ENCODE measurements at regions not wholly inside any gene's neighbourhood (a gene's known extent, or its start where the extent isn't known, plus 50 kb on each side); places are given as distances from the start of the nearest gene placed in this dataset.

GRCh38 chr12:9276990-9277389 lies 68.8 kb upstream of the PZP start:
- no peaks in the 10 kb centered on the region for H3K9me3 ChIP-seq (ENCODE audit: insufficient read depth, low read length)
- no peak overlapping the region for H3K4me2 ChIP-seq (ENCODE audit: low read length)
- H3K27ac ChIP-seq (ENCODE audit: low read length): no peak overlapping the region

GRCh38 chr12:9273276-9273675 lies 65.1 kb upstream of the PZP start:
- H4K20me1 ChIP-seq (ENCODE audit: insufficient read depth, low read length): no peaks in the 10 kb centered on the region
- H3K4me1 ChIP-seq (ENCODE audit: low read length): peaks cover 14% of the 10 kb centered on the region; the same call in 1 of the 2 replicates
- H3K27ac ChIP-seq (ENCODE audit: low read length): no peak overlapping the region
- H3K4me2 ChIP-seq (ENCODE audit: low read length): no peak overlapping the region
- no peaks in the 10 kb centered on the region for H3K27me3 ChIP-seq (ENCODE audit: low read depth, low read length)
- H3K9me3 ChIP-seq (ENCODE audit: insufficient read depth, low read length): no peaks in the 10 kb centered on the region
- no peaks in the 10 kb centered on the region for H3K36me3 ChIP-seq (replicated peaks; ENCODE audit: low read depth, low read length)
- no peak for TF ChIP-seq EZH2phosphoT487 (IDR thresholded peaks at IDR 0.05; ENCODE audit: low read depth)
- no peak for TF ChIP-seq CTCF (IDR thresholded peaks at IDR 0.05; ENCODE audit: low read depth, low read length)
- H3K9ac ChIP-seq (ENCODE audit: low read length): no peak overlapping the region
- H2AFZ ChIP-seq (ENCODE audit: low read depth, low read length): no peak overlapping the region
- H3K4me3 ChIP-seq (ENCODE audit: low read length): no peak overlapping the region
- H3K79me2 ChIP-seq (ENCODE audit: low read length): no peaks in the 10 kb centered on the region

More at GRCh38 chr12:9276990-9277389, 68.8 kb upstream of the PZP start:
- Histone ChIP-seq H3K4me3 (ENCODE audit: low read length) (no peak overlapping the region), H3K9ac (ENCODE audit: low read length) (no peak overlapping the region), H4K20me1 (ENCODE audit: insufficient read depth, low read length) (no peaks in the 10 kb centered on the region), H3K4me1 (ENCODE audit: low read length) (peaks cover 5% of the 10 kb centered on the region; the same call in 1 of the 2 replicates), H3K36me3 (replicated peaks; ENCODE audit: low read depth, low read length) (no peaks in the 10 kb centered on the region), H3K79me2 (ENCODE audit: low read length) (no peaks in the 10 kb centered on the region), H3K27me3 (ENCODE audit: low read depth, low read length) (0 out of 2 replicates have a peak, but pooled peaks cover 7% of the 10 kb centered on the region), H2AFZ (ENCODE audit: low read depth, low read length) (no peak overlapping the region)
- TF ChIP-seq EZH2phosphoT487 (IDR thresholded peaks at IDR 0.05; ENCODE audit: low read depth) (no peak), CTCF (IDR thresholded peaks at IDR 0.05; ENCODE audit: low read depth, low read length) (no peak)

GRCh38 chr12:9271875-9272274 lies 63.7 kb upstream of the PZP start:
- H3K4me3 ChIP-seq (ENCODE audit: low read length): no peak overlapping the region
- no peaks in the 10 kb centered on the region for H3K79me2 ChIP-seq (ENCODE audit: low read length)
- no peaks in the 10 kb centered on the region for H3K36me3 ChIP-seq (replicated peaks; ENCODE audit: low read depth, low read length)
- peaks cover 14% of the 10 kb centered on the region; the same call in 1 of the 2 replicates for H3K4me1 ChIP-seq (ENCODE audit: low read length)
- no peak overlapping the region for H2AFZ ChIP-seq (ENCODE audit: low read depth, low read length)
- no peaks in the 10 kb centered on the region for H3K9me3 ChIP-seq (ENCODE audit: insufficient read depth, low read length)
- H3K4me2 ChIP-seq (ENCODE audit: low read length): no peak overlapping the region
- no peaks in the 10 kb centered on the region for H4K20me1 ChIP-seq (ENCODE audit: insufficient read depth, low read length)
- H3K27me3 ChIP-seq (ENCODE audit: low read depth, low read length): no peaks in the 10 kb centered on the region
- H3K27ac ChIP-seq (ENCODE audit: low read length): no peak overlapping the region
- H3K9ac ChIP-seq (ENCODE audit: low read length): no peak overlapping the region
- no peak for TF ChIP-seq EZH2phosphoT487 (IDR thresholded peaks at IDR 0.05; ENCODE audit: low read depth)
- no peak for TF ChIP-seq CTCF (IDR thresholded peaks at IDR 0.05; ENCODE audit: low read depth, low read length)

- Histone ChIP-seq H3K27me3 (ENCODE audit: low read depth, low read length) (no peaks in the 10 kb centered on the region), H3K79me2 (ENCODE audit: low read length) (no peaks in the 10 kb centered on the region), H3K9ac (ENCODE audit: low read length) (no peak overlapping the region), H3K4me2 (ENCODE audit: low read length) (no peak overlapping the region), H3K4me1 (ENCODE audit: low read length) (peaks cover 2% of the 10 kb centered on the region), H3K9me3 (ENCODE audit: insufficient read depth, low read length) (no peaks in the 10 kb centered on the region), H3K4me3 (ENCODE audit: low read length) (no peak overlapping the region), H3K27ac (ENCODE audit: low read length) (no peak overlapping the region), H3K36me3 (replicated peaks; ENCODE audit: low read depth, low read length) (no peaks in the 10 kb centered on the region), H4K20me1 (ENCODE audit: insufficient read depth, low read length) (no peaks in the 10 kb centered on the region), H2AFZ (ENCODE audit: low read depth, low read length) (no peak overlapping the region)
- TF ChIP-seq EZH2phosphoT487 (IDR thresholded peaks at IDR 0.05; ENCODE audit: low read depth): no peak
- TF ChIP-seq CTCF (IDR thresholded peaks at IDR 0.05; ENCODE audit: low read depth, low read length): no peak
Observed at GRCh38 chr12:9264546-9264945, 56.4 kb upstream of the PZP start.
